ENCODE measurements at regions not wholly inside any gene's neighbourhood (a gene's known extent, or its start where the extent isn't known, plus 50 kb on each side); places are given as distances from the start of the nearest gene placed in this dataset.
A peak's percentile ranks its signal among the peaks of the same experiment; 100 is the strongest.

- H3K4me1 ChIP-seq (ENCODE audit: insufficient read depth, low read length) = peaks cover 72% of the 10 kb centered on the region
- H3K27me3 ChIP-seq (ENCODE audit: insufficient read depth, low read length) = no peaks in the 10 kb centered on the region
- H3K9me3 ChIP-seq (ENCODE audit: low read depth, low read length) = no peaks in the 10 kb centered on the region
- H3K79me2 ChIP-seq (ENCODE audit: insufficient read depth, low read length) = no peaks in the 10 kb centered on the region
- no peak for DNase-seq (ENCODE audit: insufficient read length, low spot score, missing footprints)
- H2AFZ ChIP-seq (ENCODE audit: low read length) = peak overlapping the region; percentile 39
- H4K20me1 ChIP-seq (ENCODE audit: insufficient read depth, low read length) = no peaks in the 10 kb centered on the region
- no peak for TF ChIP-seq CTCF (IDR thresholded peaks at IDR 0.05; ENCODE audit: extremely low read depth, low read depth, low read length)
- no peak overlapping the region for H3K4me3 ChIP-seq (ENCODE audit: insufficient read depth, low read length)
- H3K4me2 ChIP-seq (ENCODE audit: insufficient read depth, low read length) = no peak overlapping the region
- no peaks in the 10 kb centered on the region for H3K36me3 ChIP-seq (ENCODE audit: insufficient read depth, low read length)
- H3K27ac ChIP-seq (ENCODE audit: low read depth, low read length) = peak overlapping the region; percentile 90
These were observed 116.4 kb upstream of the FST start for GRCh38 chr5:53364061-53364460.

GRCh38 chr5:53366245-53366644 lies 114.2 kb upstream of the FST start:
- H3K36me3 ChIP-seq (ENCODE audit: insufficient read depth, low read length) = no peaks in the 10 kb centered on the region
- H3K4me2 ChIP-seq (ENCODE audit: insufficient read depth, low read length) = no peak overlapping the region
- H3K4me3 ChIP-seq (ENCODE audit: insufficient read depth, low read length) = no peak overlapping the region
- H3K27ac ChIP-seq (ENCODE audit: low read depth, low read length) = peak overlapping the region; percentile 76
- H3K9me3 ChIP-seq (ENCODE audit: low read depth, low read length) = no peaks in the 10 kb centered on the region
- TF ChIP-seq CTCF (IDR thresholded peaks at IDR 0.05; ENCODE audit: extremely low read depth, low read depth, low read length) = no peak
- H4K20me1 ChIP-seq (ENCODE audit: insufficient read depth, low read length) = no peaks in the 10 kb centered on the region
- H3K27me3 ChIP-seq (ENCODE audit: insufficient read depth, low read length) = no peaks in the 10 kb centered on the region
- peaks cover 51% of the 10 kb centered on the region for H3K4me1 ChIP-seq (ENCODE audit: insufficient read depth, low read length)
- peak; percentile 50 for DNase-seq (ENCODE audit: insufficient read length, low spot score, missing footprints)
- H2AFZ ChIP-seq (ENCODE audit: low read length) = peak overlapping the region; percentile 17
- H3K79me2 ChIP-seq (ENCODE audit: insufficient read depth, low read length) = no peaks in the 10 kb centered on the region

- Histone ChIP-seq H2AFZ (ENCODE audit: low read length) (no peak overlapping the region), H3K79me2 (ENCODE audit: insufficient read depth, low read length) (no peaks in the 10 kb centered on the region), H3K27me3 (ENCODE audit: insufficient read depth, low read length) (no peaks in the 10 kb centered on the region), H3K36me3 (ENCODE audit: insufficient read depth, low read length) (no peaks in the 10 kb centered on the region), H3K4me3 (ENCODE audit: insufficient read depth, low read length) (no peak overlapping the region), H3K4me1 (ENCODE audit: insufficient read depth, low read length) (peaks cover 40% of the 10 kb centered on the region), H3K27ac (ENCODE audit: low read depth, low read length) (no peak overlapping the region), H3K9me3 (ENCODE audit: low read depth, low read length) (no peaks in the 10 kb centered on the region), H4K20me1 (ENCODE audit: insufficient read depth, low read length) (no peaks in the 10 kb centered on the region), H3K4me2 (ENCODE audit: insufficient read depth, low read length) (no peak overlapping the region)
- no peak for DNase-seq (ENCODE audit: insufficient read length, low spot score, missing footprints)
- TF ChIP-seq CTCF (IDR thresholded peaks at IDR 0.05; ENCODE audit: extremely low read depth, low read depth, low read length) = no peak
These were observed 112.7 kb upstream of the FST start for GRCh38 chr5:53367727-53368126.

GRCh38 chr5:53368516-53368915 lies 111.9 kb upstream of the FST start:
- Histone ChIP-seq H2AFZ (ENCODE audit: low read length) (no peak overlapping the region), H3K79me2 (ENCODE audit: insufficient read depth, low read length) (no peaks in the 10 kb centered on the region), H3K27me3 (ENCODE audit: insufficient read depth, low read length) (no peaks in the 10 kb centered on the region), H4K20me1 (ENCODE audit: insufficient read depth, low read length) (no peaks in the 10 kb centered on the region), H3K9me3 (ENCODE audit: low read depth, low read length) (no peaks in the 10 kb centered on the region), H3K36me3 (ENCODE audit: insufficient read depth, low read length) (no peaks in the 10 kb centered on the region), H3K4me1 (ENCODE audit: insufficient read depth, low read length) (peaks cover 37% of the 10 kb centered on the region), H3K27ac (ENCODE audit: low read depth, low read length) (no peak overlapping the region), H3K4me3 (ENCODE audit: insufficient read depth, low read length) (no peak overlapping the region), H3K4me2 (ENCODE audit: insufficient read depth, low read length) (no peak overlapping the region)
- DNase-seq (ENCODE audit: insufficient read length, low spot score, missing footprints) = no peak
- no peak for TF ChIP-seq CTCF (IDR thresholded peaks at IDR 0.05; ENCODE audit: extremely low read depth, low read depth, low read length)

Measured in osteoblast (primary cell).